Gastrocnemius medialis (tissue), 4 donors: ENCODE measurements at regions not wholly inside any gene's neighbourhood (a gene's known extent, or its start where the extent isn't known, plus 50 kb on each side); places are given as distances from the start of the nearest gene placed in this dataset.

ENCODE experiments used
- ATAC-seq, 2 donors: fragments of 150-250 bp; one replicate each; pipeline ENCODE4 v1.9.1; 2016
- DNase-seq, 2 donors: peaks; one replicate each; pipeline ENCODE4 v3.0.0-alpha.2; 2019
- H3K27ac ChIP-seq, 4 donors: fragments of 200-600 bp; sonication (generic); 1 replicate in 1 of 4; 2 replicates in 3 of 4; pipeline ENCODE4 v1.5.1; 2016 to 2018; ENCODE audit warnings: mild to moderate bottlenecking in 2 of 4, moderate library complexity in 1 of 4
- H3K27me3 ChIP-seq, 3 donors: fragments of 200-600 bp; sonication (generic) in 2 of 3; 1 replicate in 1 of 3; 2 replicates in 2 of 3; pipeline versions ENCODE4 v1.5.1 to v1.6.0; 2016 to 2019; ENCODE audit warnings: mild to moderate bottlenecking in 1 of 3, moderate library complexity in 1 of 3
- H3K36me3 ChIP-seq, 2 donors: fragments of 200-600 bp; sonication (generic) in 1 of 2; one replicate each; pipeline ENCODE4 v1.5.1; 2017 to 2018
- H3K4me1 ChIP-seq, 2 donors: fragments of 200-600 bp; sonication (generic) in 1 of 2; one replicate each; pipeline ENCODE4 v1.5.1; 2016 to 2017; ENCODE audit warnings: mild to moderate bottlenecking in 2 of 2
- H3K4me3 ChIP-seq, 4 donors: fragments of 200-600 bp; sonication (generic) in 3 of 4; 1 replicate in 1 of 4; 2 replicates in 3 of 4; pipeline ENCODE4 v1.5.1; 2016 to 2019; ENCODE audit warnings: mild to moderate bottlenecking in 2 of 4
- H3K9me3 ChIP-seq, 3 donors: fragments of 200-600 bp; sonication (generic) in 2 of 3; 1 replicate in 1 of 3; 2 replicates in 2 of 3; pipeline ENCODE4 v1.5.1; 2016 to 2019
- POLR2A ChIP-seq, 2 donors: fragments of 450-650 bp; IDR thresholded peaks; one replicate each; pipeline ENCODE4 v1.6.1; 2017; ENCODE audit warnings: antibody characterized with exemption in 2 of 2, mild to moderate bottlenecking in 2 of 2, moderate library complexity in 2 of 2
- in situ Hi-C, 4 donors: fragments of 200-750 bp; cut with MboI; loops; one replicate each; pipeline versions ENCODE4 v1.15.0 to v1.8.0; 2017; ENCODE audit warnings: low sequenced_read_pairs in 4 of 4
- intact Hi-C: fragments of 100-400 bp; cut with DNase I; formaldehyde crosslinking; loops from one replicate; pipeline ENCODE4 v1.15.1; 2023; ENCODE audit warnings: low total_unique reads
- TF ChIP-seq, protein P1 (sequence below), 5 experiments: fragments of 450-650 bp in 3 of 5; fragments of 200-600 bp in 2 of 5; sonication (generic) in 2 of 5; IDR thresholded peaks in 4 of 5; conservative IDR thresholded peaks in 1 of 5; 1 replicate in 4 of 5; 2 replicates in 1 of 5; pipeline ENCODE4 v1.5.1; 2016 to 2019; ENCODE audit warnings: antibody characterized with exemption in 5 of 5, mild to moderate bottlenecking in 3 of 5, moderate library complexity in 3 of 5

- Histone ChIP-seq H3K4me1 (peaks cover 0 to 3% of the 10 kb centered on the region in 2 donors), H3K27ac (no peak overlapping the region), H3K9me3 (no peaks in the 10 kb centered on the region), H3K4me3 (no peak overlapping the region), H3K27me3 (peaks cover 14 to 38% (median 38%) of the 10 kb centered on the region in 3 donors), H3K36me3 (no peaks in the 10 kb centered on the region)
- in situ Hi-C loops: loop anchor here (25.0 kb wide), 2 partner anchors 199 to 324 kb away; partner anchors contain the start of gene ENGASE (in 4 of the 4)
- intact Hi-C loops: no loop called here
- no peak for DNase-seq
- TF ChIP-seq POLR2A (IDR thresholded peaks at IDR 0.05): no peak
- TF ChIP-seq, protein P1, sequence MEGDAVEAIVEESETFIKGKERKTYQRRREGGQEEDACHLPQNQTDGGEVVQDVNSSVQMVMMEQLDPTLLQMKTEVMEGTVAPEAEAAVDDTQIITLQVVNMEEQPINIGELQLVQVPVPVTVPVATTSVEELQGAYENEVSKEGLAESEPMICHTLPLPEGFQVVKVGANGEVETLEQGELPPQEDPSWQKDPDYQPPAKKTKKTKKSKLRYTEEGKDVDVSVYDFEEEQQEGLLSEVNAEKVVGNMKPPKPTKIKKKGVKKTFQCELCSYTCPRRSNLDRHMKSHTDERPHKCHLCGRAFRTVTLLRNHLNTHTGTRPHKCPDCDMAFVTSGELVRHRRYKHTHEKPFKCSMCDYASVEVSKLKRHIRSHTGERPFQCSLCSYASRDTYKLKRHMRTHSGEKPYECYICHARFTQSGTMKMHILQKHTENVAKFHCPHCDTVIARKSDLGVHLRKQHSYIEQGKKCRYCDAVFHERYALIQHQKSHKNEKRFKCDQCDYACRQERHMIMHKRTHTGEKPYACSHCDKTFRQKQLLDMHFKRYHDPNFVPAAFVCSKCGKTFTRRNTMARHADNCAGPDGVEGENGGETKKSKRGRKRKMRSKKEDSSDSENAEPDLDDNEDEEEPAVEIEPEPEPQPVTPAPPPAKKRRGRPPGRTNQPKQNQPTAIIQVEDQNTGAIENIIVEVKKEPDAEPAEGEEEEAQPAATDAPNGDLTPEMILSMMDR (IDR thresholded peaks at IDR 0.05 in 4 of 5, conservative IDR thresholded peaks at IDR 0.05 in 1 of 5): no peak
- no peak for ATAC-seq
Observed at GRCh38 chr17:79385962-79386563, 224.8 kb downstream of the RBFOX3 start.

DNA sequence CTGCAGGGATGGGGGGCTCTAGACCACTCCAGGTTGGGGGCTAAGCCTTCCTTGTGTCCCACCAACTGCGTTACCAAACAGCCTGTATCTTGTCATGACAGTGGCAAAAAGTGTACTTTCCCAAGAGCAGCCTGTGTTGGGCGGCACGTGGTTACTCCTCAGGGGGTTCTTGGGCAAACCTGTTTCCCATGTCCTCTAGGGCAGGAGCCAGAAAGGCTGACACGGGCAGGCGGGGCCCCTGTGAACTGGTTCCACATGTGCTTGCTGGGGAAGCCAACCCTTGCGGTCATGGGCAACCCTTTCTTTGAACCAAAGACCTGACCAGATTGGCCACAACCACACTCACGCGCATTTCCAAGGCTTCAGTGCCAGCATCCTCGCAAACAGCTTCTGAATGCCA, 228.5 kb downstream of the RBFOX3 start:
- no peak overlapping the region for H3K4me3 ChIP-seq
- ATAC-seq: no peak
- H3K4me1 ChIP-seq: no peaks in the 10 kb centered on the region
- no peak overlapping the region for H3K27ac ChIP-seq
- in situ Hi-C loops: loop anchor here (25.0 kb wide), 2 partner anchors 195 to 320 kb away; partner anchors contain the start of gene ENGASE (in 4 of the 4)
- no peak for DNase-seq
- no peaks in the 10 kb centered on the region for H3K9me3 ChIP-seq
- TF ChIP-seq, protein P1 (IDR thresholded peaks at IDR 0.05 in 4 of 5, conservative IDR thresholded peaks at IDR 0.05 in 1 of 5): no peak
- TF ChIP-seq POLR2A (IDR thresholded peaks at IDR 0.05): no peak
- H3K36me3 ChIP-seq: no peaks in the 10 kb centered on the region
- intact Hi-C loops: no loop called here
- peaks cover 17 to 34% (median 27%) of the 10 kb centered on the region in 3 donors for H3K27me3 ChIP-seq

DNA sequence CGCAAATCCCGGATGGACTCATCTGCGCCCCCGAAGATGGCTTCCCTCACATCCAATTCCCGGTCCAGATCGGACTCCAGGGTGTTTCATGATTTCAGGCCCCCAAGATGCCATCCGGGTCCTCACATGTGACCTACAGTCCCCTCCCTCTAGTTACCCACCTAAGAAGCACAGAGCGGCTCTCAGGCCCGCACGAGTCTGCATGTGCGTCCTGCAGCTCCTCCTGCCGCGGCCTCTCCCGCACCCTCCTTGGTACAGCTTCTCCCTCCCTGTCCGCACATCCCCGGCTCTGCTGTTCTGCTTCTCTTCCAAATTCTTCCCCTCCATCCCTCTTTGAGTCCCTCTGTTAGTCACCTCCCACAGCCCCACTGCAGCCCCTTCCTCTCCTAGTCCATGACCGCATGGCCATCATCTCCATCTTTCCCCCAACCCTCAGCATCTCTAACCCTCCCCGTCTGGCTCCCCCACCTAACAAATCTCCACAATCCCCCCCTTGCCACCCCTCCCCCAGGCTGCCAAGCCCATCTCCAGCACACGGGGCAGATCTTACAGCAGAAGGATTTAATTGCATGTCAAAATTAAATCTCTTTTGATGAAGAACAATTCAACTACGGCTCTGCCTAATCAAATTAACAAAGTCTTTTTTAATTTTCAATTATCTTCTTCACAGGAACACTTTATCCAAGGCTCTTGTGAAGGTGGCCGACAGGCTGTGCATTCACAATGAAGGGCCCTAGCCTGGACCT, 231.0 kb downstream of the RBFOX3 start:
- H3K4me3 ChIP-seq: no peak overlapping the region
- no peak overlapping the region for H3K27ac ChIP-seq
- no peaks in the 10 kb centered on the region for H3K36me3 ChIP-seq
- no peaks in the 10 kb centered on the region for H3K4me1 ChIP-seq
- H3K27me3 ChIP-seq: peaks cover 32 to 43% (median 38%) of the 10 kb centered on the region in 3 donors
- no peaks in the 10 kb centered on the region for H3K9me3 ChIP-seq
- TF ChIP-seq, protein P1 (IDR thresholded peaks at IDR 0.05 in 4 of 5, conservative IDR thresholded peaks at IDR 0.05 in 1 of 5): no peak
- no peak for TF ChIP-seq POLR2A (IDR thresholded peaks at IDR 0.05)
- no peak for ATAC-seq
- DNase-seq: no peak
- intact Hi-C loops: no loop called here
- in situ Hi-C loops: loop anchor here (25.0 kb wide), 2 partner anchors 193 to 318 kb away; partner anchors contain the start of gene ENGASE (in 4 of the 4)

DNA sequence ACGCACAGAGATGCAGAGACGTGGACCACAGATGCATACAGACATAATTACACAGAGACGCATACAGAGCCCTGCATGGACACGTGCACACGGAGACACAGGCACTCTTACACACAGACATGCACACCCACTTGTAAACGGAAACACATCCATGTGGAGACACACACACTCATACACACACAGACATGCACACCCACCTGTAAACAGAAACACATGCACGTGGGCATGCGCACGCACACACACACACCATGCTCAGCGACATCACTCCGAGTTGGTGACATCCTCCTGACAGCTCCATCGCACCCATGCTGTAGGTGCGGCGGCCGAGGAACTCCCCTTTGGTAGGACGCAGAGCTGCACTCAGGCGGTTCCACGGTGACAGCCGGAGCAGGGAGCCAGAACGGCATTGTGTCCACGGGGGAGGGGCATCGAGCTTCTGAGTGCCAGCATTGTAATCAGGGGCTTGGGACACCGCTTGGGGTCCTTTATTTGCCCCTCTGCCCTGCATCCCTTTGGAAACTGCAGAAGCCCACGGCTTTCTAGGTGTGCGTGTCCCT, 233.5 kb downstream of the RBFOX3 start:
- H3K4me1 ChIP-seq: no peaks in the 10 kb centered on the region
- no peak overlapping the region for H3K27ac ChIP-seq
- DNase-seq (no peak), ATAC-seq (no peak)
- H3K27me3 ChIP-seq: peaks cover 44 to 52% (median 50%) of the 10 kb centered on the region in 3 donors
- TF ChIP-seq, protein P1 (IDR thresholded peaks at IDR 0.05 in 4 of 5, conservative IDR thresholded peaks at IDR 0.05 in 1 of 5): no peak
- intact Hi-C loops: no loop called here
- no peak overlapping the region for H3K4me3 ChIP-seq
- no peaks in the 10 kb centered on the region for H3K36me3 ChIP-seq
- H3K9me3 ChIP-seq: no peaks in the 10 kb centered on the region
- in situ Hi-C loops: loop anchor here (25.0 kb wide), 2 partner anchors 190 to 315 kb away; partner anchors contain the start of gene ENGASE (in 4 of the 4)
